ENCODE measurements at regions not wholly inside any gene's neighbourhood (a gene's known extent, or its start where the extent isn't known, plus 50 kb on each side); places are given as distances from the start of the nearest gene placed in this dataset.

GRCh38 chr2:42960842-42961180 is 168.4 kb upstream of the HAAO start:
- TF ChIP-seq CTCF (IDR thresholded peaks at IDR 0.05; ENCODE audit: insufficient read depth, missing control alignments) = no peak
- FAIRE-seq = no peak
- no peak for DNase-seq (ENCODE audit: insufficient read length, low spot score)

GRCh38 chr2:42960002-42960841 is 167.8 kb upstream of the HAAO start:
- DNase-seq (ENCODE audit: insufficient read length, low spot score) (no peak), FAIRE-seq (no peak)
- no peak for TF ChIP-seq CTCF (IDR thresholded peaks at IDR 0.05; ENCODE audit: insufficient read depth, missing control alignments)

GRCh38 chr2:42959234-42960001 is 167.0 kb upstream of the HAAO start:
- no peak for TF ChIP-seq CTCF (IDR thresholded peaks at IDR 0.05; ENCODE audit: insufficient read depth, missing control alignments)
- no peak for FAIRE-seq
- no peak for DNase-seq (ENCODE audit: insufficient read length, low spot score)

- TF ChIP-seq CTCF (IDR thresholded peaks at IDR 0.05; ENCODE audit: insufficient read depth, missing control alignments) = no peak
- FAIRE-seq = no peak
- DNase-seq (ENCODE audit: insufficient read length, low spot score) = no peak
These were observed 166.4 kb upstream of the HAAO start for GRCh38 chr2:42958741-42959233.

- no peak for TF ChIP-seq CTCF (IDR thresholded peaks at IDR 0.05; ENCODE audit: insufficient read depth, missing control alignments)
- FAIRE-seq (no peak), DNase-seq (ENCODE audit: insufficient read length, low spot score) (no peak)
These were observed 165.5 kb upstream of the HAAO start for GRCh38 chr2:42957861-42958301.

- TF ChIP-seq CTCF (IDR thresholded peaks at IDR 0.05; ENCODE audit: insufficient read depth, missing control alignments) = no peak
- DNase-seq (ENCODE audit: insufficient read length, low spot score) (no peak), FAIRE-seq (no peak)
These were observed 164.9 kb upstream of the HAAO start for GRCh38 chr2:42957109-42957860.
